CD4-positive, CD25-positive, alpha-beta regulatory T cell (primary cell): ENCODE measurements at regions not wholly inside any gene's neighbourhood (a gene's known extent, or its start where the extent isn't known, plus 50 kb on each side); places are given as distances from the start of the nearest gene placed in this dataset.
"Not testable (repeated sequence)": the region's sequence is repeated elsewhere in the genome, so short reads cannot be mapped to it uniquely, and the experiment has no call there.

Experiments used
- ATAC-seq, 2 donors: fragments of 150-1000 bp; cut with Tn5 transposase; one replicate each; pipeline ENCODE4 v1.10.0; 2021; ENCODE audit warnings: low read depth in 2 of 2, moderate number of reproducible peaks in 2 of 2, moderate library complexity in 1 of 2
- DNase-seq, 3 donors: peaks; one replicate each; pipeline versions ENCODE4 v3.0.0 to v3.0.0-alpha.2; 2012 to 2022; ENCODE audit warnings: mixed read lengths in 1 of 3
- H3K27ac ChIP-seq: one replicate; pipeline ENCODE4 v1.7.0; 2013; ENCODE audit warnings: mild to moderate bottlenecking, low read length; ENCODE audit not compliant: insufficient read depth, poor library complexity, severe bottlenecking
- H3K27me3 ChIP-seq: one replicate; pipeline ENCODE4 v1.7.0; 2013; ENCODE audit warnings: low read length; ENCODE audit not compliant: control insufficient read depth, insufficient read depth
- H3K36me3 ChIP-seq: one replicate; pipeline ENCODE4 v1.7.0; 2013; ENCODE audit warnings: mild to moderate bottlenecking, low read length, moderate library complexity; ENCODE audit not compliant: control insufficient read depth, insufficient read depth
- H3K4me1 ChIP-seq: 2 replicates; pipeline ENCODE4 v1.7.0; 2013; ENCODE audit warnings: mild to moderate bottlenecking, low read length; ENCODE audit not compliant: insufficient read depth, control insufficient read depth, poor library complexity, severe bottlenecking
- H3K4me3 ChIP-seq: one replicate; pipeline ENCODE4 v1.7.0; 2013; ENCODE audit warnings: low read depth, mild to moderate bottlenecking, low read length, moderate library complexity
- H3K9me3 ChIP-seq, 2 experiments: 1 replicate in 1 of 2; 2 replicates in 1 of 2; pipeline ENCODE4 v1.7.0; 2013; ENCODE audit warnings: low read length in 2 of 2, mild to moderate bottlenecking in 1 of 2, moderate library complexity in 1 of 2; ENCODE audit not compliant: control insufficient read depth in 2 of 2
- H3K27ac Mint-ChIP-seq, 3 donors: one replicate each; pipeline ENCODE4 v1.8.0; 2020 to 2022; ENCODE audit warnings: mild to moderate bottlenecking in 3 of 3, mixed read lengths in 3 of 3, moderate library complexity in 2 of 3
- H3K27me3 Mint-ChIP-seq: one replicate; pipeline ENCODE4 v1.8.0; 2022; ENCODE audit warnings: mild to moderate bottlenecking, mixed read lengths
- H3K36me3 Mint-ChIP-seq: one replicate; pipeline ENCODE4 v1.8.0; 2020; ENCODE audit warnings: mixed read lengths
- H3K4me1 Mint-ChIP-seq, 4 donors: one replicate each; pipeline ENCODE4 v1.8.0; 2020 to 2022; ENCODE audit warnings: mixed read lengths in 4 of 4, mild to moderate bottlenecking in 1 of 4
- H3K4me3 Mint-ChIP-seq, 4 donors: one replicate each; pipeline ENCODE4 v1.8.0; 2020 to 2022; ENCODE audit warnings: mild to moderate bottlenecking in 4 of 4, mixed read lengths in 4 of 4, moderate library complexity in 3 of 4
- H3K9me3 Mint-ChIP-seq, 7 donors: one replicate each; pipeline ENCODE4 v1.8.0; 2020 to 2022; ENCODE audit warnings: mixed read lengths in 7 of 7, mild to moderate bottlenecking in 3 of 7, moderate library complexity in 2 of 7

- not testable (repeated sequence) for H3K36me3 ChIP-seq, H3K36me3 Mint-ChIP-seq, H3K9me3 Mint-ChIP-seq, H3K4me1 Mint-ChIP-seq, H3K4me1 ChIP-seq, H3K9me3 ChIP-seq, H3K4me3 ChIP-seq, H3K4me3 Mint-ChIP-seq, H3K27ac ChIP-seq, ATAC-seq, H3K27ac Mint-ChIP-seq, DNase-seq, H3K27me3 ChIP-seq
- peaks cover 25% of the 10 kb centered on the region for H3K27me3 Mint-ChIP-seq
Observed at GRCh38 chr7:27449046-27449445, 206.4 kb downstream of the EVX1 start.

DNA sequence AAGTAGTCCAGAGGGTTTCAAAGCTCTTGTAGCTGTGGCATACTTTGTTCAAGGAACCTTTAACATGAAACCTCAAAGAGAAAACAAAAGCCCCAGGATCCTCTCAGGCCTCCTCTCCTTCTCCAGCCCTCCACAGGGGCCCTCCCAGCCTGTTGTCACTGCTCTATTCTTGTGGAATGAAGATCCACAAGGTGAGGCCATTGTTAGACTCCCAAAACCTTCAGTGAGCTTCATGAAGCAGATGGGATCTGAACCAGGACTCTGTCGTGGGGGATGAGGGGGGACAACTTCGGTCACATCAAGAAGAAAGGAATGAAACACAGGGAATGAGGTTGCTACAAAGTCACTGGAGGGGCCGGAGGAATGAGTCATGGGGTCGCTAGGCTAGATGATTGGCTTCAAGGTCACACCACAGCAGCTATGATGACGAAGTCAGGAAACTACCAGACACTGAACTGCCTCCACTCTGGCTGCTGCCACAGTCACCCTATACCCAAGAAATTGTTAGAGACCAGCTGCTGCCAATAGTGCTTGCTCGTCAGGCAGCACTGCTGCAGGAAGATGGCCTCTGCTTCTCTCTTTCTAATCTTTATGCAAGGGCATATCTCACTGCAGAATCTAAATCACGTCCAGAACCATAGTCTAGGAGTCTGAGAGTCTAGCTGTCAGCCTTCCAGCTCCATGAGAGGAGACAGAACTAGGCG lies 208.8 kb downstream of the HIBADH start:
- Histone ChIP-seq H3K27ac (no peak overlapping the region), H3K36me3 (no peaks in the 10 kb centered on the region), H3K4me3 (no peak overlapping the region), H3K27me3 (no peaks in the 10 kb centered on the region), H3K4me1 (no peaks in the 10 kb centered on the region), H3K9me3 (no peaks in the 10 kb centered on the region)
- no peaks in the 10 kb centered on the region for H3K4me1 Mint-ChIP-seq
- no peak overlapping the region for H3K27ac Mint-ChIP-seq
- no peak overlapping the region for H3K4me3 Mint-ChIP-seq
- H3K27me3 Mint-ChIP-seq = peaks cover 21% of the 10 kb centered on the region
- no peaks in the 10 kb centered on the region for H3K36me3 Mint-ChIP-seq
- no peaks in the 10 kb centered on the region for H3K9me3 Mint-ChIP-seq
- ATAC-seq (no peak), DNase-seq (no peak)

DNA sequence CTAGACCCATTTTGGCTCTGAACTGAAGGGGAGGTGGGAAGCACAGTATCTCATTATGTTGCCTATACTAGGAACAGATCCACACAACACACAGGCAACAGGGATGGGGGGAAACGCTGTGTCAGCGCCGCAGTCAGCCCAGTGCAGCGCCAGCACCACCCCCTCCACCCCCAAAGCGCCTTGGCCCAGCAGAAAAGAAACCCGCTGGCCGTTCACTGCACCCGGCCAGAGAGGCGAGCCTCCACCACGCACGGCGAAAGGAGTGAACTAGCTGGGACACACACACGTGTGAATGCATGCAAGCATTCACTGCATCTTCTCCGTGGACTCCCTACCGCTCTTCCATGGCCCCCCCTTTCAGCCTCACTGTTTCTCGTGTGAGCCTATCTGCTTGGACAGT lies 205.6 kb downstream of the HIBADH start:
- DNase-seq, H3K27me3 ChIP-seq, H3K4me1 Mint-ChIP-seq, H3K36me3 ChIP-seq, H3K27ac ChIP-seq, H3K9me3 ChIP-seq, H3K27ac Mint-ChIP-seq, H3K4me3 ChIP-seq, H3K4me3 Mint-ChIP-seq, ATAC-seq, H3K4me1 ChIP-seq, H3K36me3 Mint-ChIP-seq, H3K9me3 Mint-ChIP-seq: not testable (repeated sequence)
- H3K27me3 Mint-ChIP-seq = peaks cover 24% of the 10 kb centered on the region

- H3K27me3 ChIP-seq = not testable (repeated sequence)
Observed at GRCh38 chr7:27457603-27458565, 204.8 kb downstream of the HIBADH start.

GRCh38 chr7:27459021-27459730 lies 203.5 kb downstream of the HIBADH start:
- H3K27ac Mint-ChIP-seq = no peak overlapping the region
- no peak overlapping the region for H3K4me3 Mint-ChIP-seq
- DNase-seq (no peak), ATAC-seq (no peak)
- H3K4me3 ChIP-seq = no peak overlapping the region
- no peaks in the 10 kb centered on the region for H3K36me3 Mint-ChIP-seq
- H3K27ac ChIP-seq = no peak overlapping the region
- no peaks in the 10 kb centered on the region for H3K4me1 Mint-ChIP-seq
- no peaks in the 10 kb centered on the region for H3K9me3 Mint-ChIP-seq
- no peaks in the 10 kb centered on the region for H3K9me3 ChIP-seq
- H3K27me3 Mint-ChIP-seq = peaks cover 17% of the 10 kb centered on the region
- H3K36me3 ChIP-seq = no peaks in the 10 kb centered on the region
- H3K27me3 ChIP-seq = no peaks in the 10 kb centered on the region
- H3K4me1 ChIP-seq = no peaks in the 10 kb centered on the region

More at GRCh38 chr7:27457603-27458565, 204.8 kb downstream of the HIBADH start:
- H3K4me1 Mint-ChIP-seq, H3K27ac ChIP-seq, H3K9me3 ChIP-seq, H3K9me3 Mint-ChIP-seq, ATAC-seq, H3K27ac Mint-ChIP-seq, DNase-seq, H3K36me3 ChIP-seq, H3K4me3 Mint-ChIP-seq, H3K4me1 ChIP-seq, H3K4me3 ChIP-seq, H3K36me3 Mint-ChIP-seq: not testable (repeated sequence)
- peaks cover 23% of the 10 kb centered on the region for H3K27me3 Mint-ChIP-seq

GRCh38 chr7:27459731-27460053 lies 203.0 kb downstream of the HIBADH start:
- no peak overlapping the region for H3K4me3 Mint-ChIP-seq
- H3K27ac ChIP-seq = no peak overlapping the region
- H3K4me3 ChIP-seq = no peak overlapping the region
- H3K9me3 ChIP-seq = no peaks in the 10 kb centered on the region
- no peaks in the 10 kb centered on the region for H3K36me3 Mint-ChIP-seq
- H3K4me1 ChIP-seq = no peaks in the 10 kb centered on the region
- ATAC-seq (no peak), DNase-seq (no peak)
- no peaks in the 10 kb centered on the region for H3K27me3 ChIP-seq
- no peak overlapping the region for H3K27ac Mint-ChIP-seq
- no peaks in the 10 kb centered on the region for H3K4me1 Mint-ChIP-seq
- H3K36me3 ChIP-seq = no peaks in the 10 kb centered on the region
- no peaks in the 10 kb centered on the region for H3K9me3 Mint-ChIP-seq
- H3K27me3 Mint-ChIP-seq = peaks cover 15% of the 10 kb centered on the region

DNA sequence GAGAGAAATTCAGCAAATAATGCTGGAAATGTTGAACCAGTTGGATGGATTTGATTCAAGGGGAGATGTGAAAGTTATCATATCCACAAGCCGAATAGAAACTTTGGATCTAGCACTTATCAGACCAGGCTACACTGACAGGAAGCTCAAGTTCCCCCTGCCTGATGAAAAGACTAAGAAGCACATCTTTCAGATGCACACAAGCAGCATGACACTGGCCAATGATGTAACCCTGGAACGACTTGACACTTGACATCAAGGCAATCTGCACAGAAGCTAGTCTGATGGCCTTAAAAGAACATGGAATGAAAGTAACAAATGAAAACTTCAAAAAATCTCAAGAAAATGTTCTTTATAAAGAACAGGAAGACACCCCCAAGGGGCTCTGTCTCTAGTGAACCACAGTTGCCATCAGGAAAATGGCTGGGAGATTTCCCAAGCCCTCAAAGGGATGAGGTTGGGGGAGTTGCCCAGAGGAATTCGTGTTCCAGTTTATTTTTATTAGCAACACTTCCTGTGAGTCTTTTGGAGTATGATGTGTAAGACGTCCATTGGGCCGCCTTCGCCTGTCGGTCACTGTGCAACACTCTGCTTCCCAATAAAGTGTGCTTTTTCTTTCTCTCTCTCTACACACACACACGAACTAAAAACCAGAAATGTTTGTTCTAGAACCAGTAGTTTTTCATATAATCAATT lies 200.0 kb downstream of the HIBADH start:
- Mint-ChIP-seq H3K4me1 (no peaks in the 10 kb centered on the region), H3K9me3 (no peaks in the 10 kb centered on the region), H3K4me3 (no peak overlapping the region), H3K36me3 (no peaks in the 10 kb centered on the region), H3K27ac (no peak overlapping the region), H3K27me3 (peaks cover 6% of the 10 kb centered on the region)
- Histone ChIP-seq H3K27ac (no peak overlapping the region), H3K36me3 (no peaks in the 10 kb centered on the region), H3K9me3 (no peaks in the 10 kb centered on the region), H3K27me3 (no peaks in the 10 kb centered on the region), H3K4me1 (no peaks in the 10 kb centered on the region), H3K4me3 (no peak overlapping the region)
- ATAC-seq (no peak), DNase-seq (no peak)
